GM23338 (cell line): ENCODE measurements at regions not wholly inside any gene's neighbourhood (a gene's known extent, or its start where the extent isn't known, plus 50 kb on each side); places are given as distances from the start of the nearest gene placed in this dataset.

Experiments used
- CREB1 ChIP-seq: fragments of 250-450 bp; sonication (Bioruptor Pico); IDR thresholded peaks from 2 replicates; pipeline ENCODE4 v1.5.0; 2020; ENCODE audit warnings: low read depth, mild to moderate bottlenecking, moderate library complexity
- CTCF ChIP-seq, 2 experiments: fragments of 200-600 bp in 1 of 2; sonication (generic) in 1 of 2; conservative IDR thresholded peaks; 2 replicates each; pipeline versions ENCODE4 v1.5.1 to v1.6.1; 2016 to 2017; ENCODE audit warnings: antibody characterized with exemption in 2 of 2, low read depth in 2 of 2, mild to moderate bottlenecking in 2 of 2, moderate library complexity in 1 of 2
- EZH2 ChIP-seq: fragments of 200-600 bp; sonication (generic); IDR thresholded peaks from one replicate; pipeline ENCODE4 v1.8.0; 2017; ENCODE audit warnings: antibody characterized with exemption, mild to moderate bottlenecking, low read depth; ENCODE audit not compliant: unreplicated experiment
- POLR2AphosphoS5 ChIP-seq: IDR thresholded peaks from 2 replicates; pipeline ENCODE4 v1.6.1; 2016; ENCODE audit warnings: antibody characterized with exemption, low read depth

GRCh38 chr2:65660340-65660739 is 227.9 kb upstream of the SPRED2 start:
- no peak for TF ChIP-seq CTCF (conservative IDR thresholded peaks at IDR 0.05; ENCODE audit: low read depth in 2 of 2)
- TF ChIP-seq CREB1 (CRISPR knock-in tag): no peak
- no peak for TF ChIP-seq EZH2
- TF ChIP-seq POLR2AphosphoS5: no peak
